ENCODE measurements at regions not wholly inside any gene's neighbourhood (a gene's known extent, or its start where the extent isn't known, plus 50 kb on each side); places are given as distances from the start of the nearest gene placed in this dataset.

GRCh38 chr10:4337563-4337962, 488.4 kb upstream of the AKR1E2 start:
- TF ChIP-seq EZH2phosphoT487 (IDR thresholded peaks at IDR 0.05; ENCODE audit: borderline replicate concordance, low read length) (no peak), CTCF (conservative IDR thresholded peaks at IDR 0.05; ENCODE audit: low read depth, low read length) (no peak)

Measured in PC-3 (cell line).